HEK293 (cell line): ENCODE measurements at regions not wholly inside any gene's neighbourhood (a gene's known extent, or its start where the extent isn't known, plus 50 kb on each side); places are given as distances from the start of the nearest gene placed in this dataset.

Source experiments
- TCF7L2 ChIP-seq: IDR thresholded peaks from 2 replicates; pipeline ENCODE4 v1.6.1; 2011; ENCODE audit warnings: low read depth, mild to moderate bottlenecking, inconsistent platforms, low read length, moderate library complexity, borderline replicate concordance
- ZNF184 ChIP-seq: fragments of 450-650 bp; IDR thresholded peaks from 2 replicates; pipeline ENCODE4 v1.5.1; 2018; ENCODE audit warnings: missing biosample characterization, mild to moderate bottlenecking, missing genetic modification characterization
- ZNF76 ChIP-seq: fragments of 450-650 bp; formaldehyde crosslinking; IDR thresholded peaks from 2 replicates; pipeline ENCODE4; 2016; ENCODE audit warnings: low read depth, missing biosample characterization, missing genetic modification characterization, borderline replicate concordance
- TF ChIP-seq, protein P1 (sequence below): fragments of 450-650 bp; formaldehyde crosslinking; IDR thresholded peaks from 2 replicates; pipeline ENCODE4 v1.5.1; 2016; ENCODE audit warnings: missing biosample characterization, missing genetic modification characterization
- TF ChIP-seq, protein P2 (sequence below): fragments of 450-650 bp; formaldehyde crosslinking; IDR thresholded peaks from 2 replicates; pipeline ENCODE4 v1.5.1; 2016; ENCODE audit warnings: missing biosample characterization, missing genetic modification characterization

DNA sequence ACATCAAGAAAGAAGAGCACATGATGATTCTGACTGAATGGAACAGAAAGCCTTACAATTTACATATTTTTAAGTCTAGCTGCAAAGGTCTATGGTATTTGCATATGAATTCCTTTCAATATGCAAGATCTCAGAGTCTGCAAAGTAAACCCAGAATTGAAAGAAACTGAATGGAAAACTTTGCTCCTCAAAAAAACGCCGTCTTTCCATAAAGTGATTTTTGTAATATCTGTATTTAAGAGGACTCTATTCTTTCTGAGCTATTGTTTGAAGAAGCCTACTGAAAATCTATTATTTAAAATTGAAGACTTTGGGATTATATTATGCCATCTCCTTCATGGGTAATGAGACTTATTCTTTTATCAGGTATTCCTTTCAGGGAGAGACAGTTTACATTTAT, 1894.4 kb downstream of the STIM2 start:
- TF ChIP-seq ZNF76 (no peak), TCF7L2 (no peak), ZNF184 (tag by site-specific recombination) (no peak)
- TF ChIP-seq, protein P1, sequence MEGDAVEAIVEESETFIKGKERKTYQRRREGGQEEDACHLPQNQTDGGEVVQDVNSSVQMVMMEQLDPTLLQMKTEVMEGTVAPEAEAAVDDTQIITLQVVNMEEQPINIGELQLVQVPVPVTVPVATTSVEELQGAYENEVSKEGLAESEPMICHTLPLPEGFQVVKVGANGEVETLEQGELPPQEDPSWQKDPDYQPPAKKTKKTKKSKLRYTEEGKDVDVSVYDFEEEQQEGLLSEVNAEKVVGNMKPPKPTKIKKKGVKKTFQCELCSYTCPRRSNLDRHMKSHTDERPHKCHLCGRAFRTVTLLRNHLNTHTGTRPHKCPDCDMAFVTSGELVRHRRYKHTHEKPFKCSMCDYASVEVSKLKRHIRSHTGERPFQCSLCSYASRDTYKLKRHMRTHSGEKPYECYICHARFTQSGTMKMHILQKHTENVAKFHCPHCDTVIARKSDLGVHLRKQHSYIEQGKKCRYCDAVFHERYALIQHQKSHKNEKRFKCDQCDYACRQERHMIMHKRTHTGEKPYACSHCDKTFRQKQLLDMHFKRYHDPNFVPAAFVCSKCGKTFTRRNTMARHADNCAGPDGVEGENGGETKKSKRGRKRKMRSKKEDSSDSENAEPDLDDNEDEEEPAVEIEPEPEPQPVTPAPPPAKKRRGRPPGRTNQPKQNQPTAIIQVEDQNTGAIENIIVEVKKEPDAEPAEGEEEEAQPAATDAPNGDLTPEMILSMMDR (tag by site-specific recombination): no peak
- TF ChIP-seq, protein P2, sequence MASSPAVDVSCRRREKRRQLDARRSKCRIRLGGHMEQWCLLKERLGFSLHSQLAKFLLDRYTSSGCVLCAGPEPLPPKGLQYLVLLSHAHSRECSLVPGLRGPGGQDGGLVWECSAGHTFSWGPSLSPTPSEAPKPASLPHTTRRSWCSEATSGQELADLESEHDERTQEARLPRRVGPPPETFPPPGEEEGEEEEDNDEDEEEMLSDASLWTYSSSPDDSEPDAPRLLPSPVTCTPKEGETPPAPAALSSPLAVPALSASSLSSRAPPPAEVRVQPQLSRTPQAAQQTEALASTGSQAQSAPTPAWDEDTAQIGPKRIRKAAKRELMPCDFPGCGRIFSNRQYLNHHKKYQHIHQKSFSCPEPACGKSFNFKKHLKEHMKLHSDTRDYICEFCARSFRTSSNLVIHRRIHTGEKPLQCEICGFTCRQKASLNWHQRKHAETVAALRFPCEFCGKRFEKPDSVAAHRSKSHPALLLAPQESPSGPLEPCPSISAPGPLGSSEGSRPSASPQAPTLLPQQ: no peak
